ENCODE measurements at regions not wholly inside any gene's neighbourhood (a gene's known extent, or its start where the extent isn't known, plus 50 kb on each side); places are given as distances from the start of the nearest gene placed in this dataset.

DNA sequence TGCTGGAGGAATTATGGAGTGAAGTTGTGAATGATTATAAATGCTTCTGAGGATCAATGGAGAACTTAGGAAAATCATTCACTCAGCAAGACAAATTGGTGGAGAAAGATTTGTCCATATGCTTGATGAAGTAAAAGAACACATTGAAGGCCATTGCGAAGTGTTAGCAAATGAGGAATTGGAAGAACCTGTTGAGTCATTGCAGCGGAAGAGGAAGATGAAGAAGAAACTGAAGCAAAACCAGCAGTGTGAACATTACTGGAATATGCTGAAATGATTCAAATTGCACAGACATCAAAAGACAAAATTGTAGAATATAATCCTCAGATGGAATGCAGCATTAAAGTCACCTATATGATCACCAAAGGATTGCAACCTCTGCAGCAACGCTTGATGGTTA, 168.1 kb downstream of the ADAMTS15 start:
- no peak for DNase-seq

GRCh38 chr11:130617001-130617400, 168.6 kb downstream of the ADAMTS15 start:
- no peak for DNase-seq

- no peak for DNase-seq
Observed at GRCh38 chr11:130620548-130620947, 172.1 kb downstream of the ADAMTS15 start.

DNA sequence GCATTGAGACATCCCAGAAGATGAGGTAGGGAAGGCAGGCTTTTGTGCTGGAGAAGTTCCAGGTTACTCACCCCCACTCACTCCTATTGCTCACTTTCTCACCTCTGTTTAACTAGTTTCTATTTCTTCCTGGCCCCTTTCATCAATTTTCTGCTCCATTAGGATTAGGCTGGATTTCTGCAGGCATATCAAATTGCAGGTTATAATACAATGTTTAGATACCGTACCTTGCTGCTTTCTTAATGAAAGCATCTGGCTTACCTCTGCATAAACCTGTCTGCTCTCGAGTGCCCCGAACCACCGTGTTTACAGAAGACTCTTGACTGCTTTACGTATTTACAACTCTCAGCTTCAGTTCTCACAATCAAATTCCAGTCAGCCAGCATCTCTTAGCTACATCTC, 173.7 kb downstream of the ADAMTS15 start:
- DNase-seq, result no peak

- no peak for DNase-seq
Observed at GRCh38 chr11:130623670-130624668, 175.5 kb downstream of the ADAMTS15 start.

- DNase-seq, result no peak
Observed at GRCh38 chr11:130624971-130625544, 176.6 kb downstream of the ADAMTS15 start.

DNA sequence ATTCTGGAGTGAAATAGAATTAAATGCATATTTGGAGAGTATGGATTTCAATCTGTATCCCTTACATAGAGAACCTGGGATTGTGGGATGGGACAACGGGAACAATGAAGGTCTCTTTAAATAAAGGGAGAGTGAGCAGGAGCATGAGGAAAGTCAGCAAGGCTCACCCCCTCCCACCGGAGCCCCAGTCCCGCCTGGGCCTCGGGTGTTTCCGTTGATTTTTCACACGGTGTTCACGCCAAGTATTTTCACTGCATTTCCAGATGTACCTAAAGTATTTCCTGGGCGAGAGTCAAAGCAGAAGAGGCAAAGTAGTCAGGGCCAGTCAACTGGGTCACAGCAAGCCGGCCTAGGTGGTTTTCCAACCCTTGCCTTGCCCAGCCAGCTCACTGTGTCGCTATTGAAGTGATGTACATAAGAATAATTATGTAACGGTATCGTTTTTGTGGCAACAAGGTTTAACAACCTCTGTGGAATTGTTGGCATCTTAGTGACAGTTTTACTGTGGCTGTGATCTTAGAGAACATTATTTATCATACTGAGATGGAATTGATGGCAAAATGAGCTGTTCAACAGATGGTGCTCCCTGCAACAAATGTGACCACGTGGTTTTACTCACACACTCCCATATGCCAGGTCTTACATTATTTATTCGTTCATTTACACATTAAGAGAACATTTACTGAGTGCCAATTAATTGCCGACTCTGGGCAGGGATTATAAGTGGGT, 177.3 kb downstream of the ADAMTS15 start:
- peak; percentile 19 for DNase-seq

- no peak for DNase-seq
Observed at GRCh38 chr11:130629039-130629438, 180.6 kb downstream of the ADAMTS15 start.

DNA sequence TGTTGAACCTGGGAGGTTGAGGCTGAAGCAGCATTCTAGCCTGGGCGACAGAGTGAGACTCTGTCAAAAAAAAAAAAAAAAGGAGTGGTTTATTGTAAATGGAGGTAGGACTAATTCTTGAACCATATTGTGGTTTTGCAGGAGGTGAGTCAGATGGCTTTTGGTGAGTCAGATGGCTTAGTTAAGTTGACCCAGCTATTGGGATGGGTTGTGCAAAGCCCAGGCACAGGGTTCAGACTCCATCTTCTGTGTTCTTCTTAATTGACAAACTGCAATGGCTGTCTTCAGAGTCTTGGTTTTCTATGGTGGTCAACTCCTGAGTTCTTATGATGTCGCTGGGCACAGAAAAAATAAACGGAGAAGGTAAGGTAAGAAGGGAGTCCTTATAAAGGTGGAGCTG, 182.7 kb downstream of the ADAMTS15 start:
- DNase-seq, result no peak

DNA sequence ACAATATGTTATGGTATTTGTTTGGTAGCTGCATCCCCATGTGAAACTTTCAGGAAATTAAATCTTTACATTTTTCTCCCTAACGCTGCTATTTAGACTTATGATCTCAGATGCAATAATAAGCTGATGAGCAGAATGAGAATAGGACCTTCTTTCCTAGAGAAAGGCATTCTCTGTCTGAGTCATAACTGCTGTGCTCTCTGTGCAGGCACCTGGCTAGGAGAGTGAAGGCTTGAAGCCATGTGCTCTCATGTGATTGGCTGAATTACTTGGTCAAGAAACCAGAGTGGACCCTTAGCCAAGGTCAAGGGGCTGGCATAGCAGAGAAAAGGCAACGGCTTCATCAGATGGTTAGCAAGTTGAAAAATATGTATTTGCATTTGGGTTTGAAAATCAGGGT, 185.0 kb downstream of the ADAMTS15 start:
- DNase-seq, result no peak

DNA sequence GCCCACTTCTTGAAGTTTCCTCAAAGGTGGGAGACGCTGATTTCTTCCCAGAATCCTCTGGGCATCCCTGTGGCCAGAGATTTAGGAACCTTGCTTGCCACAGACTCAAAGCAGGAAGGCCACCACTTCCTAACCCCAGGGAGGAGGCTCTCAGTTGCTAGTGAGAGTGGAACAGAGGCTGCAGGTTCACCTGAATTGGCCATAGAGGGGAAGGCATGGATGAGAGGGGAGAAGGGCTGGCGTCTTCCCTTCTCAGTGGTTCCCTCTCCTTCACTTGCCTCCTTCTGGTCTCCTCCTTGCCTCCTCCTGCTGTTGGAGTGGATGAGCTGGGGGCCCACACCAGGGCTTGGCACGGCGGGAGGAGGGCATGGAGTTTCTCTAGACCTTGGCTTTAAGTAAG, 185.7 kb downstream of the ADAMTS15 start:
- no peak for DNase-seq

GRCh38 chr11:130634961-130635473, 186.6 kb downstream of the ADAMTS15 start:
- no peak for DNase-seq

- DNase-seq, result no peak
Observed at GRCh38 chr11:130635937-130636630, 187.6 kb downstream of the ADAMTS15 start.

DNA sequence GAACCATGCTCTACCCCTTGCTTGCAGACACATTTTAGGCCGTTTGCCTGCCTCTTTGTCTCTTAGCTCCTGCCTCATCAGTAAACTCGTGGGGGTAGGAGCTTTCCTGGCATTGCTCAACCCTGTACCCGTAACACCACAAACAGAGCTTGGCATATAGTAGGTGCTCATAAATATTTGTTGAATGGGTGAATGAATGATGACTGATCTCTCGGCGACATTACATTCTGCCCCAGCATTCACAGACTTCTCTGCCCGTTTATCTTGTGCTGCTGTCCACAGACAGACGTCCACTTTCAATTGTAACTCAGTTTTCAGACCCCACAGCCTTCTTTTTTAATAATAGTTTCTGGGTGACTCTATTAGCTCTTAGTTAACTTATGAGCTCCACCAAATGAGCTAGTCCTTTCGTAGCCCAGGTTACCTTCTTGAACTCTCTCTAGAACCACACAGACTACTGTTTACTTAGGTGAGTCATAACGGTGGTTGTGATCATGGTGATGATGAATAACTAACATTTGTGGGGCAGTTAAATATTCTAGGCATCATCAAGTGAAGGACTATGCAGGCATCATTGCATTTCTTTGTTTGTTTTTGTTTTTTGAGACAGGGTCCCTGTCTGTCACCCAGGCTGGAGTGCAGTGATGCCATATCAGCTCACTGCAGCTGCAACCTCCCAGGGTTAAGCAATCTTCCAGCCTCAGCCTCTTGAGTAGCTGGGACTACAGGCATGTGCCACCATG, 188.4 kb downstream of the ADAMTS15 start:
- DNase-seq, result no peak

- DNase-seq, result no peak
Observed at GRCh38 chr11:130637566-130637965, 189.1 kb downstream of the ADAMTS15 start.

GRCh38 chr11:130638033-130638432, 189.6 kb downstream of the ADAMTS15 start:
- DNase-seq, result no peak

DNA sequence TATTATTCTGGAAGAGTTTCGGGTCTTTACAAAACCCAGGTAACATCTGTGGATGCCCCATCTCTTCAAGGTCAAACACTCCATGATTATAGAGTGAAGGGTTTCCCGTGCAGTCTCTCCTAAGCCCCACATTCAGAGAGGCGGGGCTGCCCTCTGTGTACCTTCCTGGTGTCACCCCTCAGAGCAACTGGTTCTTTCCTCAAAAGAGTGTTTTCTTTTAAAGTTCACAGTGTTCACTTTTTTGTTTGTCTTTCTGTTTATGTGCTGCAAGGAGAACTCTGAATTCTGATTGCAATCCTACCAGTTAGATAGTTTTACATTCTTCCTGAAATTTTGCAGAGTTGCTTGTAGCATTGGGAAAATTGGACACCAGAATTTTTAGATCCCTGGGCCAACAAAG, 190.2 kb downstream of the ADAMTS15 start:
- DNase-seq, result no peak

GRCh38 chr11:130639369-130639768, 190.9 kb downstream of the ADAMTS15 start:
- no peak for DNase-seq

DNA sequence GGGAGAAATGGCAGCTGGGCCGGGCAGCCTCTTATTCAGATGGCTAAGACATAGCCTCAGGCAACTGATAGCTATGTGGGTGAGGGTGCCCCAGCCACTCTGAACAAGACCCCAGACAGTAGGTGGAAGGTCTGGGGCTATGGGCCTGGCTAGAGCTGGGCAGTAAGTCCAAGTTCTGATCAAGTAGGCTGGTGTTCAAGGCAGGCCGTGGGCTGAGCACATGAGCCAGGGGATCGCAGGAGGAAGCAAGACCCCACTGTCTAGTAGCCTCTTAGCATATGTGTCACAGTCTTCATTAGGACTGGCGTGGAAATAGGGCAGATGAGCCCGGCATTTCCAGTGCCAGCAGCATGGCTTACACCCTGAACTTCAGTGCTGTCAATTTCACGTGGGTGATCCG, 192.1 kb downstream of the ADAMTS15 start:
- DNase-seq, result no peak

DNA sequence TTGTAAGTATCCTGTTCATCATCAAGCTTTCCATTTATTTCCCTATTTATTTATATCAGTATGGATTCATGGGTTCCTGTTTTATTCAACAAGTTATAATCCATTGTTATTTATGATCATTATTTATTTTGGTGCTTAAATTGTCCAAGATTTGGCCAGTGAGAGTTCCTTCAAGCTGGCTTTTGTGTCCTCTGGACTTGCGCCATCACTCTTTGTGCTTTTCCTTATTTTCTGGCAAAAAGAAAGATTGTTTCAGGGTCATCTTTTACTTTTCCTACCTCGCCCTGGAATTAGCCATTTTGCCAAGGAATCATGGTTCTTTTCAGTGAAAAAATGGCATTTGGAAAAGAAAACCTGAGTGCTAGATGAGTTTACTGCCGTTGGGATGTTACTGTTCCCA, 193.4 kb downstream of the ADAMTS15 start:
- no peak for DNase-seq

GRCh38 chr11:130642994-130643393, 194.5 kb downstream of the ADAMTS15 start:
- no peak for DNase-seq

DNA sequence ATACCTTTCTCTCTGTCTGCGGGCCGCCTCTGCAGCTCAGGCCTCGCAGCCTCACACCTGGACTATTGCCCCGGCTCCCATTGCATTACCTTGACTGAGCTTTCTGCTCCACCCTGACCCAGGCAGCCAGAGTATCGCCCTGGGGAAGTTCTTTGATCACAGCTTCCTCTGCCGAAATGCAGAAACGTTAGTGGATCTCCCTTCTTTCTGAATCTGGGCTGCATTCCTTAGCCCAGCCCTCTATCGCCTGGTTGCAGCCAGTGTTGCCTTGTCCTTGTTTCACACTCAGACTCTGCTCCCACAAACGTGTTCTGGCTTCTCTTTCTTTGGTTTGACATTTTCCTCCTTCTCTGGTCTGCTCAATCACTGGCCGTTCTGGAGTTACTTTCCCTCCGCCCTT, 195.7 kb downstream of the ADAMTS15 start:
- no peak for DNase-seq
